Suppressor macrophage (primary cell): ENCODE measurements at regions not wholly inside any gene's neighbourhood (a gene's known extent, or its start where the extent isn't known, plus 50 kb on each side); places are given as distances from the start of the nearest gene placed in this dataset.
"Not testable (repeated sequence)": the region's sequence is repeated elsewhere in the genome, so short reads cannot be mapped to it uniquely, and the experiment has no call there.

Experiments used
- DNase-seq, 4 experiments: peaks; one replicate each; pipeline ENCODE4 v3.0.0-alpha.2; 2020 to 2022

- not testable (repeated sequence) for DNase-seq
These were observed 1114.2 kb downstream of the STIM2 start for GRCh38 chr4:27974881-27975280.

- DNase-seq, result not testable (repeated sequence)
These were observed 1117.9 kb downstream of the STIM2 start for GRCh38 chr4:27978427-27979109.

GRCh38 chr4:27985522-27985921 lies 1124.9 kb downstream of the STIM2 start:
- DNase-seq, result no peak

GRCh38 chr4:27986476-27986875 lies 1125.8 kb downstream of the STIM2 start:
- no peak for DNase-seq

- DNase-seq, result no peak
These were observed 1141.1 kb downstream of the STIM2 start for GRCh38 chr4:28001698-28002097.

- no peak for DNase-seq
These were observed 1143.9 kb downstream of the STIM2 start for GRCh38 chr4:28004520-28004919.

GRCh38 chr4:28006021-28006420 lies 1145.4 kb downstream of the STIM2 start:
- no peak for DNase-seq

GRCh38 chr4:28007693-28008092 lies 1147.1 kb downstream of the STIM2 start:
- DNase-seq, result no peak

- DNase-seq, result no peak
These were observed 1148.9 kb downstream of the STIM2 start for GRCh38 chr4:28009541-28009940.

- DNase-seq, result no peak
These were observed 1150.1 kb downstream of the STIM2 start for GRCh38 chr4:28010577-28011240.

- no peak for DNase-seq
These were observed 1153.8 kb downstream of the STIM2 start for GRCh38 chr4:28014469-28014868.

- DNase-seq, result no peak
These were observed 1155.4 kb downstream of the STIM2 start for GRCh38 chr4:28015996-28016395.

GRCh38 chr4:28038253-28038652 lies 1177.6 kb downstream of the STIM2 start:
- not testable (repeated sequence) for DNase-seq

- no peak for DNase-seq
These were observed 1201.9 kb downstream of the STIM2 start for GRCh38 chr4:28062562-28062961.

GRCh38 chr4:28073860-28074555 lies 1213.4 kb downstream of the STIM2 start:
- no peak for DNase-seq

GRCh38 chr4:28075401-28075956 lies 1214.8 kb downstream of the STIM2 start:
- no peak for DNase-seq

- DNase-seq, result not testable (repeated sequence)
These were observed 1216.6 kb downstream of the STIM2 start for GRCh38 chr4:28077203-28077602.

- no peak for DNase-seq
These were observed 1222.2 kb downstream of the STIM2 start for GRCh38 chr4:28082686-28083390.

GRCh38 chr4:28092610-28093009 lies 1232.0 kb downstream of the STIM2 start:
- no peak for DNase-seq

GRCh38 chr4:28093071-28093470 lies 1232.4 kb downstream of the STIM2 start:
- DNase-seq, result no peak

- DNase-seq, result no peak
These were observed 1240.9 kb downstream of the STIM2 start for GRCh38 chr4:28101583-28101982.

- no peak for DNase-seq
These were observed 1244.7 kb downstream of the STIM2 start for GRCh38 chr4:28105271-28105859.
